ENCODE measurements at regions not wholly inside any gene's neighbourhood (a gene's known extent, or its start where the extent isn't known, plus 50 kb on each side); places are given as distances from the start of the nearest gene placed in this dataset.

- no peaks in the 10 kb centered on the region for H3K27me3 ChIP-seq (replicated peaks in 1 of 4; ENCODE audit: control insufficient read depth in 3 of 4, extremely low read depth in 1 of 4, insufficient read depth in 3 of 4, low read length in 3 of 4)
- no peaks in the 10 kb centered on the region for H3K9me3 ChIP-seq (ENCODE audit: insufficient read depth in 2 of 2, low read depth in 1 of 2, low read length in 1 of 2)
- no peak overlapping the region for H2AK5ac ChIP-seq (ENCODE audit: low read depth, low read length)
- TF ChIP-seq EZH2 (IDR thresholded peaks at IDR 0.05; ENCODE audit: low read depth, low read length, severe bottlenecking) = no peak
- no peak overlapping the region for H3K14ac ChIP-seq (ENCODE audit: insufficient read length)
- H3K23ac ChIP-seq (ENCODE audit: insufficient read length) = no peak overlapping the region
- H3K56ac ChIP-seq (replicated peaks; ENCODE audit: insufficient read length, low read depth, low read length) = no peak overlapping the region
- no peak overlapping the region for H2BK12ac ChIP-seq (ENCODE audit: low read depth, low read length)
- CTCF ChIA-PET (ENCODE audit: partially characterized antibody) = interaction anchor here (0.6 to 1.3 kb wide), 2 partner anchors 12 to 1771 kb away, joined by 3 read pairs; no protein-coding TSS in a partner anchor
- H3K23me2 ChIP-seq (ENCODE audit: low read depth, low read length) = no peaks in the 10 kb centered on the region
- no peaks in the 10 kb centered on the region for H3K36me3 ChIP-seq (ENCODE audit: control insufficient read depth in 2 of 4, insufficient read depth in 4 of 4, low read length in 3 of 4)
- no peak overlapping the region for H3K4ac ChIP-seq (replicated peaks; ENCODE audit: insufficient read length, low read depth, low read length)
- DNase-seq (ENCODE audit: low read depth in 1 of 2, low spot score in 2 of 2) (no peak), FAIRE-seq (no peak)
- no peaks in the 10 kb centered on the region for H4K20me1 ChIP-seq (replicated peaks in 1 of 2; ENCODE audit: control insufficient read depth in 1 of 2, insufficient read depth in 2 of 2, low read length in 2 of 2)
- H3K4me1 ChIP-seq (replicated peaks in 1 of 4; ENCODE audit: control insufficient read depth in 3 of 4, insufficient read depth in 4 of 4, low read length in 3 of 4) = no peaks in the 10 kb centered on the region
- 79% methylated on average over 3 of the region's 3 CpGs; no CpG with 5 or more reads in 1 of the 2 experiments for WGBS, 2 experiments (ENCODE audit: extremely low coverage in 1 of 2, insufficient coverage in 1 of 2, insufficient read length in 1 of 2, insufficient replicate concordance in 2 of 2, low coverage in 1 of 2, low lambda C conversion rate in 2 of 2, missing lambda C conversion rate in 1 of 2)
- no peak overlapping the region for H3K9ac ChIP-seq (replicated peaks in 1 of 4; ENCODE audit: extremely low read depth in 1 of 4, low read depth in 3 of 4, low read length in 3 of 4)
- POLR2A ChIA-PET (ENCODE audit: partially characterized antibody) = no interaction called here
- H3K79me1 ChIP-seq (ENCODE audit: low read depth, low read length) = no peaks in the 10 kb centered on the region
- no peak overlapping the region for H4K91ac ChIP-seq (replicated peaks; ENCODE audit: insufficient read length, low read length)
- H2BK15ac ChIP-seq (ENCODE audit: low read length) = no peak overlapping the region
- no peak overlapping the region for H4K8ac ChIP-seq (ENCODE audit: extremely low read depth, insufficient read depth, low read length)
- no peak overlapping the region for H2BK5ac ChIP-seq (ENCODE audit: low read depth, low read length)
- H2BK120ac ChIP-seq (replicated peaks; ENCODE audit: low read depth, low read length) = no peak overlapping the region
- no peak overlapping the region for H3K27ac ChIP-seq (ENCODE audit: low read depth, low read length)
- H3K4me2 ChIP-seq (ENCODE audit: insufficient read depth in 1 of 2, low read depth in 2 of 2, low read length in 2 of 2) = no peak overlapping the region
- H2AFZ ChIP-seq (ENCODE audit: low read length) = no peak overlapping the region
- H3K18ac ChIP-seq (ENCODE audit: extremely low read depth, low read length) = no peak overlapping the region
- no peaks in the 10 kb centered on the region for H3K79me2 ChIP-seq (ENCODE audit: control insufficient read depth in 1 of 2, insufficient read depth in 2 of 2, low read length in 2 of 2)
- H3K4me3 ChIP-seq (ENCODE audit: extremely low read depth in 1 of 4, insufficient read depth in 2 of 4, low read depth in 3 of 4, low read length in 4 of 4) = no peak overlapping the region
- no peak overlapping the region for H4K5ac ChIP-seq (ENCODE audit: insufficient read length, low read depth, low read length)
- H2BK20ac ChIP-seq (ENCODE audit: low read length) = no peak overlapping the region
These were observed 402.0 kb downstream of the MLLT3 start for GRCh38 chr9:20220286-20220685.

Data from H1 (cell line).